NCI-H748 treated with DMSO at 0.1 percent for 48 hours (cell line): ENCODE measurements at regions not wholly inside any gene's neighbourhood (a gene's known extent, or its start where the extent isn't known, plus 50 kb on each side); places are given as distances from the start of the nearest gene placed in this dataset.
"Not testable (repeated sequence)": the region's sequence is repeated elsewhere in the genome, so short reads cannot be mapped to it uniquely, and the experiment has no call there.

Experiments used
- DNase-seq: peaks from one replicate; lab custom pipeline; 2025; lab: John Stamatoyannopoulos, UW

- DNase-seq = no peak
Observed at GRCh38 chr2:225244933-225245332, 154.6 kb upstream of the NYAP2 start.

- no peak for DNase-seq
Observed at GRCh38 chr2:225236769-225237323, 162.7 kb upstream of the NYAP2 start.

GRCh38 chr2:225233234-225233633 is 166.3 kb upstream of the NYAP2 start:
- DNase-seq = no peak

- no peak for DNase-seq
Observed at GRCh38 chr2:225231900-225232299, 167.6 kb upstream of the NYAP2 start.

- not testable (repeated sequence) for DNase-seq
Observed at GRCh38 chr2:225229346-225229745, 170.2 kb upstream of the NYAP2 start.

- no peak for DNase-seq
Observed at GRCh38 chr2:225226441-225226840, 173.1 kb upstream of the NYAP2 start.

GRCh38 chr2:225223301-225223700 is 176.2 kb upstream of the NYAP2 start:
- no peak for DNase-seq

GRCh38 chr2:225207471-225207870 is 165.2 kb upstream of the DOCK10 start:
- DNase-seq = no peak

GRCh38 chr2:225207043-225207442 is 164.8 kb upstream of the DOCK10 start:
- DNase-seq = no peak

GRCh38 chr2:225196579-225196978 is 154.3 kb upstream of the DOCK10 start:
- no peak for DNase-seq

- DNase-seq = no peak
Observed at GRCh38 chr2:225192869-225193268, 150.6 kb upstream of the DOCK10 start.

GRCh38 chr2:225190987-225191386 is 148.7 kb upstream of the DOCK10 start:
- no peak for DNase-seq

- no peak for DNase-seq
Observed at GRCh38 chr2:225184948-225185347, 142.7 kb upstream of the DOCK10 start.

- no peak for DNase-seq
Observed at GRCh38 chr2:225182126-225182525, 139.9 kb upstream of the DOCK10 start.

GRCh38 chr2:225177098-225177497 is 134.8 kb upstream of the DOCK10 start:
- no peak for DNase-seq

GRCh38 chr2:225173909-225174308 is 131.6 kb upstream of the DOCK10 start:
- peak; percentile 83 for DNase-seq

GRCh38 chr2:225171350-225171749 is 129.1 kb upstream of the DOCK10 start:
- peak; percentile 70 for DNase-seq

GRCh38 chr2:225170162-225170561 is 127.9 kb upstream of the DOCK10 start:
- no peak for DNase-seq

GRCh38 chr2:225169396-225169795 is 127.1 kb upstream of the DOCK10 start:
- DNase-seq = no peak

- no peak for DNase-seq
Observed at GRCh38 chr2:225165052-225165451, 122.8 kb upstream of the DOCK10 start.

GRCh38 chr2:225164401-225165050 is 122.3 kb upstream of the DOCK10 start:
- DNase-seq = no peak

GRCh38 chr2:225158360-225158759 is 116.1 kb upstream of the DOCK10 start:
- no peak for DNase-seq

- DNase-seq = no peak
Observed at GRCh38 chr2:225156853-225157451, 114.7 kb upstream of the DOCK10 start.

GRCh38 chr2:225140723-225141122 is 98.5 kb upstream of the DOCK10 start:
- no peak for DNase-seq
